Renal cortical epithelial cell (primary cell): ENCODE measurements at regions not wholly inside any gene's neighbourhood (a gene's known extent, or its start where the extent isn't known, plus 50 kb on each side); places are given as distances from the start of the nearest gene placed in this dataset.
"Not testable (repeated sequence)": the region's sequence is repeated elsewhere in the genome, so short reads cannot be mapped to it uniquely, and the experiment has no call there.

Source experiments
- DNase-seq: peaks from one replicate; pipeline ENCODE4 v3.0.0-alpha.2; 2011; ENCODE audit warnings: low read depth

GRCh38 chr1:219560856-219561255 is 52.0 kb downstream of the ZC3H11B start:
- DNase-seq: peak; percentile 42

- peak; percentile 32 for DNase-seq
Observed at GRCh38 chr1:219559899-219560298, 53.0 kb downstream of the ZC3H11B start.

- no peak for DNase-seq
Observed at GRCh38 chr1:219555806-219556205, 57.1 kb downstream of the ZC3H11B start.

GRCh38 chr1:219555031-219555692 is 57.7 kb downstream of the ZC3H11B start:
- peak; percentile 88 for DNase-seq

GRCh38 chr1:219553934-219554502 is 58.9 kb downstream of the ZC3H11B start:
- no peak for DNase-seq

- DNase-seq: no peak
Observed at GRCh38 chr1:219550201-219550600, 62.7 kb downstream of the ZC3H11B start.

GRCh38 chr1:219549215-219549614 is 63.7 kb downstream of the ZC3H11B start:
- no peak for DNase-seq

- no peak for DNase-seq
Observed at GRCh38 chr1:219548386-219548785, 64.5 kb downstream of the ZC3H11B start.

- not testable (repeated sequence) for DNase-seq
Observed at GRCh38 chr1:219545756-219546155, 67.1 kb downstream of the ZC3H11B start.

GRCh38 chr1:219544163-219544846 is 68.6 kb downstream of the ZC3H11B start:
- no peak for DNase-seq

- peak; percentile 93 for DNase-seq
Observed at GRCh38 chr1:219542828-219543518, 69.9 kb downstream of the ZC3H11B start.

- DNase-seq: peak; percentile 63
Observed at GRCh38 chr1:219541946-219542345, 71.0 kb downstream of the ZC3H11B start.

- no peak for DNase-seq
Observed at GRCh38 chr1:219539645-219540254, 73.2 kb downstream of the ZC3H11B start.

- DNase-seq: no peak
Observed at GRCh38 chr1:219538886-219539285, 74.0 kb downstream of the ZC3H11B start.

- no peak for DNase-seq
Observed at GRCh38 chr1:219537223-219537631, 75.7 kb downstream of the ZC3H11B start.

GRCh38 chr1:219536038-219536437 is 76.9 kb downstream of the ZC3H11B start:
- no peak for DNase-seq

- DNase-seq: no peak
Observed at GRCh38 chr1:219534991-219535390, 77.9 kb downstream of the ZC3H11B start.

GRCh38 chr1:219533280-219533679 is 79.6 kb downstream of the ZC3H11B start:
- peak; percentile 54 for DNase-seq

- no peak for DNase-seq
Observed at GRCh38 chr1:219529116-219529515, 83.8 kb downstream of the ZC3H11B start.

- no peak for DNase-seq
Observed at GRCh38 chr1:219528633-219529032, 84.3 kb downstream of the ZC3H11B start.

- no peak for DNase-seq
Observed at GRCh38 chr1:219527994-219528393, 84.9 kb downstream of the ZC3H11B start.

GRCh38 chr1:219526074-219526473 is 86.8 kb downstream of the ZC3H11B start:
- no peak for DNase-seq
